WTC11 (cell line): ENCODE measurements at regions not wholly inside any gene's neighbourhood (a gene's known extent, or its start where the extent isn't known, plus 50 kb on each side); places are given as distances from the start of the nearest gene placed in this dataset.

ENCODE experiments used
- ATAC-seq: fragments of 200-7000 bp; cut with Tn5 transposase; 2 replicates; pipeline ENCODE4 v1.10.0; 2021; ENCODE audit warnings: mild to moderate bottlenecking, moderate library complexity
- CTCF ChIA-PET: fragments of 300-600 bp; sonication (Branson Sonifier 250); formaldehyde crosslinking; loops from one replicate; lab custom pipeline; 2021; ENCODE audit warnings: antibody characterized with exemption; lab: Charles Lee
- POLR2A ChIA-PET: fragments of 350-600 bp; sonication (Branson Sonifier 250); formaldehyde crosslinking; loops from one replicate; lab custom pipeline; 2021; ENCODE audit warnings: antibody characterized with exemption; lab: Charles Lee
- DNase-seq: peaks from one replicate; pipeline ENCODE4 v3.0.0; 2021; ENCODE audit warnings: low spot score
- H3K27ac Mint-ChIP-seq: 2 replicates; pipeline ENCODE4 v1.8.0; 2021; ENCODE audit warnings: mixed read lengths
- H3K27me3 Mint-ChIP-seq: 2 replicates; pipeline ENCODE4 v1.8.0; 2021; ENCODE audit warnings: low read depth, mild to moderate bottlenecking, moderate library complexity, mixed read lengths
- H3K36me3 Mint-ChIP-seq: 2 replicates; pipeline ENCODE4 v1.8.0; 2021; ENCODE audit warnings: mixed read lengths
- H3K4me1 Mint-ChIP-seq: 2 replicates; pipeline ENCODE4 v1.8.0; 2022; ENCODE audit warnings: mixed read lengths
- H3K4me3 Mint-ChIP-seq: 2 replicates; pipeline ENCODE4 v1.8.0; 2021; ENCODE audit warnings: mild to moderate bottlenecking, moderate library complexity, mixed read lengths
- H3K9me3 Mint-ChIP-seq: 2 replicates; pipeline ENCODE4 v1.8.0; 2021; ENCODE audit warnings: mixed read lengths
- ATF1 ChIP-seq: sonication (generic); formaldehyde crosslinking; IDR thresholded peaks from 2 replicates; pipeline ENCODE4 v1.8.1; 2023; ENCODE audit warnings: mild to moderate bottlenecking, moderate library complexity, missing genetic modification reagents
- CREB1 ChIP-seq: sonication (generic); formaldehyde crosslinking; IDR thresholded peaks from 2 replicates; pipeline ENCODE4 v1.8.0; 2023; ENCODE audit warnings: mild to moderate bottlenecking, missing genetic modification reagents
- E2F4 ChIP-seq: sonication (generic); formaldehyde crosslinking; IDR thresholded peaks from 2 replicates; pipeline ENCODE4 v1.8.1; 2022; ENCODE audit warnings: low read depth, mild to moderate bottlenecking, moderate library complexity, missing genetic modification reagents, borderline replicate concordance
- E2F5 ChIP-seq: sonication (generic); formaldehyde crosslinking; IDR thresholded peaks from 2 replicates; pipeline ENCODE4 v1.8.1; 2022; ENCODE audit warnings: mild to moderate bottlenecking, moderate library complexity, missing genetic modification reagents
- ESRRA ChIP-seq: sonication (generic); formaldehyde crosslinking; IDR thresholded peaks from 2 replicates; pipeline ENCODE4 v1.8.1; 2022; ENCODE audit warnings: mild to moderate bottlenecking, missing genetic modification reagents, borderline replicate concordance
- FOXP1 ChIP-seq: sonication (generic); formaldehyde crosslinking; IDR thresholded peaks from 2 replicates; pipeline ENCODE4 v1.8.0; 2022; ENCODE audit warnings: missing genetic modification reagents, mild to moderate bottlenecking, moderate library complexity, borderline replicate concordance
- HMGA2 ChIP-seq: fragments of 250-450 bp; sonication (Bioruptor Pico); IDR thresholded peaks from 2 replicates; pipeline ENCODE4 v1.4.0; 2021; ENCODE audit warnings: mild to moderate bottlenecking, moderate library complexity
- JAZF1 ChIP-seq: fragments of 250-450 bp; sonication (Bioruptor Pico); IDR thresholded peaks from 2 replicates; pipeline ENCODE4 v1.9.0; 2021; ENCODE audit warnings: moderate library complexity, mild to moderate bottlenecking, inconsistent platforms
- NFATC4 ChIP-seq: fragments of 250-450 bp; sonication (Bioruptor Pico); IDR thresholded peaks from 2 replicates; pipeline ENCODE4 v1.9.0; 2021; ENCODE audit warnings: mild to moderate bottlenecking
- NR1H2 ChIP-seq: sonication (generic); formaldehyde crosslinking; IDR thresholded peaks from 2 replicates; pipeline ENCODE4 v1.9.0; 2021; ENCODE audit warnings: mild to moderate bottlenecking, moderate library complexity, missing genetic modification reagents
- SMAD3 ChIP-seq: sonication (generic); formaldehyde crosslinking; IDR thresholded peaks from 2 replicates; pipeline ENCODE4 v1.8.0; 2022; ENCODE audit warnings: missing genetic modification reagents, mild to moderate bottlenecking, borderline replicate concordance
- SOX15 ChIP-seq: fragments of 250-450 bp; sonication (Bioruptor Pico); IDR thresholded peaks from 2 replicates; pipeline ENCODE4 v1.9.0; 2021; ENCODE audit warnings: mild to moderate bottlenecking
- SP1 ChIP-seq: sonication (generic); formaldehyde crosslinking; conservative IDR thresholded peaks from 2 replicates; pipeline ENCODE4 v1.8.1; 2022; ENCODE audit warnings: missing genetic modification reagents
- TEAD1 ChIP-seq: sonication (generic); formaldehyde crosslinking; IDR thresholded peaks from 2 replicates; pipeline ENCODE4 v1.8.0; 2022; ENCODE audit warnings: mild to moderate bottlenecking, missing genetic modification reagents
- ZMAT4 ChIP-seq: fragments of 250-450 bp; sonication (Bioruptor Pico); IDR thresholded peaks from 2 replicates; pipeline ENCODE4 v1.9.0; 2021; ENCODE audit warnings: mild to moderate bottlenecking
- ZNF232 ChIP-seq: sonication (generic); formaldehyde crosslinking; IDR thresholded peaks from 2 replicates; pipeline ENCODE4 v1.8.0; 2022; ENCODE audit warnings: mild to moderate bottlenecking, missing genetic modification reagents
- ZNF263 ChIP-seq: sonication (generic); formaldehyde crosslinking; IDR thresholded peaks from 2 replicates; pipeline ENCODE4 v1.8.1; 2022; ENCODE audit warnings: low read depth, mild to moderate bottlenecking, moderate library complexity, missing genetic modification reagents
- ZNF317 ChIP-seq: sonication (generic); formaldehyde crosslinking; IDR thresholded peaks from 2 replicates; pipeline ENCODE4 v1.8.1; 2023; ENCODE audit warnings: low read depth, mild to moderate bottlenecking, moderate library complexity, missing genetic modification reagents, borderline replicate concordance
- TF ChIP-seq, protein P1 (sequence below): sonication (generic); formaldehyde crosslinking; conservative IDR thresholded peaks from 2 replicates; pipeline ENCODE4 v1.8.1; 2023; ENCODE audit warnings: mild to moderate bottlenecking, low read depth, missing genetic modification reagents, moderate library complexity
- TF ChIP-seq, protein P2 (sequence below): sonication (generic); formaldehyde crosslinking; IDR thresholded peaks from 2 replicates; pipeline ENCODE4 v1.8.1; 2023; ENCODE audit warnings: mild to moderate bottlenecking, missing genetic modification reagents, borderline replicate concordance
- TF ChIP-seq, protein P3 (sequence below): sonication (generic); formaldehyde crosslinking; conservative IDR thresholded peaks from 2 replicates; pipeline ENCODE4 v1.8.1; 2022; ENCODE audit warnings: mild to moderate bottlenecking, missing genetic modification reagents
- TF ChIP-seq, protein P4 (sequence below): sonication (generic); formaldehyde crosslinking; IDR thresholded peaks from 2 replicates; pipeline ENCODE4 v1.8.1; 2023; ENCODE audit warnings: mild to moderate bottlenecking, missing genetic modification reagents

GRCh38 chr7:114209968-114210367 lies 204.6 kb upstream of the FOXP2 start (continued):
- TF ChIP-seq, protein P1, sequence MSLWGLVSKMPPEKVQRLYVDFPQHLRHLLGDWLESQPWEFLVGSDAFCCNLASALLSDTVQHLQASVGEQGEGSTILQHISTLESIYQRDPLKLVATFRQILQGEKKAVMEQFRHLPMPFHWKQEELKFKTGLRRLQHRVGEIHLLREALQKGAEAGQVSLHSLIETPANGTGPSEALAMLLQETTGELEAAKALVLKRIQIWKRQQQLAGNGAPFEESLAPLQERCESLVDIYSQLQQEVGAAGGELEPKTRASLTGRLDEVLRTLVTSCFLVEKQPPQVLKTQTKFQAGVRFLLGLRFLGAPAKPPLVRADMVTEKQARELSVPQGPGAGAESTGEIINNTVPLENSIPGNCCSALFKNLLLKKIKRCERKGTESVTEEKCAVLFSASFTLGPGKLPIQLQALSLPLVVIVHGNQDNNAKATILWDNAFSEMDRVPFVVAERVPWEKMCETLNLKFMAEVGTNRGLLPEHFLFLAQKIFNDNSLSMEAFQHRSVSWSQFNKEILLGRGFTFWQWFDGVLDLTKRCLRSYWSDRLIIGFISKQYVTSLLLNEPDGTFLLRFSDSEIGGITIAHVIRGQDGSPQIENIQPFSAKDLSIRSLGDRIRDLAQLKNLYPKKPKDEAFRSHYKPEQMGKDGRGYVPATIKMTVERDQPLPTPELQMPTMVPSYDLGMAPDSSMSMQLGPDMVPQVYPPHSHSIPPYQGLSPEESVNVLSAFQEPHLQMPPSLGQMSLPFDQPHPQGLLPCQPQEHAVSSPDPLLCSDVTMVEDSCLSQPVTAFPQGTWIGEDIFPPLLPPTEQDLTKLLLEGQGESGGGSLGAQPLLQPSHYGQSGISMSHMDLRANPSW (CRISPR knock-in tag), result no peak
- TF ChIP-seq CREB1 (CRISPR knock-in tag), result no peak

GRCh38 chr7:114206688-114207087 lies 207.9 kb upstream of the FOXP2 start:
- CTCF ChIA-PET, result no interaction called here
- no peaks in the 10 kb centered on the region for H3K36me3 Mint-ChIP-seq
- DNase-seq (no peak), ATAC-seq (no peak)
- peaks cover 17% of the 10 kb centered on the region for H3K9me3 Mint-ChIP-seq
- no peak overlapping the region for H3K27ac Mint-ChIP-seq
- POLR2A ChIA-PET, result no interaction called here
- TF ChIP-seq, protein P2, sequence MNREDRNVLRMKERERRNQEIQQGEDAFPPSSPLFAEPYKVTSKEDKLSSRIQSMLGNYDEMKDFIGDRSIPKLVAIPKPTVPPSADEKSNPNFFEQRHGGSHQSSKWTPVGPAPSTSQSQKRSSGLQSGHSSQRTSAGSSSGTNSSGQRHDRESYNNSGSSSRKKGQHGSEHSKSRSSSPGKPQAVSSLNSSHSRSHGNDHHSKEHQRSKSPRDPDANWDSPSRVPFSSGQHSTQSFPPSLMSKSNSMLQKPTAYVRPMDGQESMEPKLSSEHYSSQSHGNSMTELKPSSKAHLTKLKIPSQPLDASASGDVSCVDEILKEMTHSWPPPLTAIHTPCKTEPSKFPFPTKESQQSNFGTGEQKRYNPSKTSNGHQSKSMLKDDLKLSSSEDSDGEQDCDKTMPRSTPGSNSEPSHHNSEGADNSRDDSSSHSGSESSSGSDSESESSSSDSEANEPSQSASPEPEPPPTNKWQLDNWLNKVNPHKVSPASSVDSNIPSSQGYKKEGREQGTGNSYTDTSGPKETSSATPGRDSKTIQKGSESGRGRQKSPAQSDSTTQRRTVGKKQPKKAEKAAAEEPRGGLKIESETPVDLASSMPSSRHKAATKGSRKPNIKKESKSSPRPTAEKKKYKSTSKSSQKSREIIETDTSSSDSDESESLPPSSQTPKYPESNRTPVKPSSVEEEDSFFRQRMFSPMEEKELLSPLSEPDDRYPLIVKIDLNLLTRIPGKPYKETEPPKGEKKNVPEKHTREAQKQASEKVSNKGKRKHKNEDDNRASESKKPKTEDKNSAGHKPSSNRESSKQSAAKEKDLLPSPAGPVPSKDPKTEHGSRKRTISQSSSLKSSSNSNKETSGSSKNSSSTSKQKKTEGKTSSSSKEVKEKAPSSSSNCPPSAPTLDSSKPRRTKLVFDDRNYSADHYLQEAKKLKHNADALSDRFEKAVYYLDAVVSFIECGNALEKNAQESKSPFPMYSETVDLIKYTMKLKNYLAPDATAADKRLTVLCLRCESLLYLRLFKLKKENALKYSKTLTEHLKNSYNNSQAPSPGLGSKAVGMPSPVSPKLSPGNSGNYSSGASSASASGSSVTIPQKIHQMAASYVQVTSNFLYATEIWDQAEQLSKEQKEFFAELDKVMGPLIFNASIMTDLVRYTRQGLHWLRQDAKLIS, result no peak
- no peak for TF ChIP-seq ZMAT4
- no peak for TF ChIP-seq ZNF232 (CRISPR knock-in tag)
- TF ChIP-seq ATF1 (CRISPR knock-in tag), result no peak
- no peaks in the 10 kb centered on the region for H3K27me3 Mint-ChIP-seq
- no peak overlapping the region for H3K4me3 Mint-ChIP-seq
- no peaks in the 10 kb centered on the region for H3K4me1 Mint-ChIP-seq

GRCh38 chr7:114196517-114196916 lies 218.1 kb upstream of the FOXP2 start:
- Mint-ChIP-seq H3K36me3 (no peaks in the 10 kb centered on the region), H3K27me3 (no peaks in the 10 kb centered on the region), H3K9me3 (no peaks in the 10 kb centered on the region), H3K27ac (no peak overlapping the region), H3K4me1 (no peaks in the 10 kb centered on the region), H3K4me3 (no peak overlapping the region)
- ChIA-PET CTCF (no interaction called here), POLR2A (no interaction called here)
- ATAC-seq, result no peak
- TF ChIP-seq E2F4 (CRISPR knock-in tag) (no peak), ZNF317 (CRISPR knock-in tag) (no peak), SP1 (no peak), ESRRA (CRISPR knock-in tag) (no peak), JAZF1 (no peak), NFATC4 (CRISPR knock-in tag) (no peak), HMGA2 (CRISPR knock-in tag) (no peak), SOX15 (CRISPR knock-in tag) (no peak)
- TF ChIP-seq, all 79 proteins: peak for 0
- DNase-seq, result no peak

- Mint-ChIP-seq H3K4me3 (no peak overlapping the region), H3K36me3 (no peaks in the 10 kb centered on the region), H3K4me1 (no peaks in the 10 kb centered on the region)
- TF ChIP-seq CREB1 (CRISPR knock-in tag) (no peak), FOXP1 (no peak), SP1 (no peak), NR1H2 (CRISPR knock-in tag) (no peak), E2F5 (CRISPR knock-in tag) (no peak), ZNF263 (no peak), TEAD1 (CRISPR knock-in tag) (no peak), SMAD3 (no peak)
- TF ChIP-seq, protein P3, sequence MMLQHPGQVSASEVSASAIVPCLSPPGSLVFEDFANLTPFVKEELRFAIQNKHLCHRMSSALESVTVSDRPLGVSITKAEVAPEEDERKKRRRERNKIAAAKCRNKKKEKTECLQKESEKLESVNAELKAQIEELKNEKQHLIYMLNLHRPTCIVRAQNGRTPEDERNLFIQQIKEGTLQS (CRISPR knock-in tag), result no peak
- TF ChIP-seq, protein P4, sequence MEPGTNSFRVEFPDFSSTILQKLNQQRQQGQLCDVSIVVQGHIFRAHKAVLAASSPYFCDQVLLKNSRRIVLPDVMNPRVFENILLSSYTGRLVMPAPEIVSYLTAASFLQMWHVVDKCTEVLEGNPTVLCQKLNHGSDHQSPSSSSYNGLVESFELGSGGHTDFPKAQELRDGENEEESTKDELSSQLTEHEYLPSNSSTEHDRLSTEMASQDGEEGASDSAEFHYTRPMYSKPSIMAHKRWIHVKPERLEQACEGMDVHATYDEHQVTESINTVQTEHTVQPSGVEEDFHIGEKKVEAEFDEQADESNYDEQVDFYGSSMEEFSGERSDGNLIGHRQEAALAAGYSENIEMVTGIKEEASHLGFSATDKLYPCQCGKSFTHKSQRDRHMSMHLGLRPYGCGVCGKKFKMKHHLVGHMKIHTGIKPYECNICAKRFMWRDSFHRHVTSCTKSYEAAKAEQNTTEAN, result no peak
- TF ChIP-seq, all 79 proteins: peak for 0
- ChIA-PET CTCF (no interaction called here), POLR2A (no interaction called here)
- Mint-ChIP-seq H3K27ac (no peak overlapping the region), H3K9me3 (no peaks in the 10 kb centered on the region), H3K27me3 (no peaks in the 10 kb centered on the region)
- no peak for DNase-seq
- ATAC-seq, result no peak
These were observed 224.2 kb upstream of the FOXP2 start for GRCh38 chr7:114190387-114190786.
